ENCODE measurements at regions not wholly inside any gene's neighbourhood (a gene's known extent, or its start where the extent isn't known, plus 50 kb on each side); places are given as distances from the start of the nearest gene placed in this dataset.

GRCh38 chr3:96750094-96750767 lies 64.2 kb upstream of the EPHA6 start:
- Histone ChIP-seq H3K27ac (no peak overlapping the region), H3K27me3 (replicated peaks) (no peaks in the 10 kb centered on the region), H3K36me3 (replicated peaks) (no peaks in the 10 kb centered on the region), H3K4me3 (ENCODE audit: low read depth, low read length) (no peak overlapping the region)
- DNase-seq, result no peak
- no peak for TF ChIP-seq CTCF (IDR thresholded peaks at IDR 0.05; ENCODE audit: low read depth, low read length, missing control alignments)
- in situ Hi-C loops (cut with HindIII; ENCODE audit: low pct_ligation_motif_present, low sequenced_read_pairs), result no loop called here

GRCh38 chr3:96753124-96753523 lies 61.3 kb upstream of the EPHA6 start:
- TF ChIP-seq CTCF (IDR thresholded peaks at IDR 0.05; ENCODE audit: low read depth, low read length, missing control alignments), result no peak
- no peak overlapping the region for H3K4me3 ChIP-seq (ENCODE audit: low read depth, low read length)
- DNase-seq, result no peak
- in situ Hi-C loops (cut with HindIII; ENCODE audit: low pct_ligation_motif_present, low sequenced_read_pairs), result no loop called here
- no peak overlapping the region for H3K27ac ChIP-seq
- H3K36me3 ChIP-seq (replicated peaks), result no peaks in the 10 kb centered on the region
- H3K27me3 ChIP-seq (replicated peaks), result no peaks in the 10 kb centered on the region

- Histone ChIP-seq H3K4me3 (ENCODE audit: low read depth, low read length) (no peak overlapping the region), H3K36me3 (replicated peaks) (no peaks in the 10 kb centered on the region), H3K27me3 (replicated peaks) (no peaks in the 10 kb centered on the region), H3K27ac (no peak overlapping the region)
- in situ Hi-C loops (cut with HindIII; ENCODE audit: low pct_ligation_motif_present, low sequenced_read_pairs), result no loop called here
- no peak for TF ChIP-seq CTCF (IDR thresholded peaks at IDR 0.05; ENCODE audit: low read depth, low read length, missing control alignments)
- DNase-seq, result no peak
These were observed 60.3 kb upstream of the EPHA6 start for GRCh38 chr3:96754128-96754527.

- in situ Hi-C loops (cut with HindIII; ENCODE audit: low pct_ligation_motif_present, low sequenced_read_pairs), result no loop called here
- no peak for TF ChIP-seq CTCF (IDR thresholded peaks at IDR 0.05; ENCODE audit: low read depth, low read length, missing control alignments)
- DNase-seq, result no peak
- no peak overlapping the region for H3K27ac ChIP-seq
- H3K4me3 ChIP-seq (ENCODE audit: low read depth, low read length), result no peak overlapping the region
- no peaks in the 10 kb centered on the region for H3K27me3 ChIP-seq (replicated peaks)
- H3K36me3 ChIP-seq (replicated peaks), result no peaks in the 10 kb centered on the region
These were observed 58.9 kb upstream of the EPHA6 start for GRCh38 chr3:96755519-96755918.

GRCh38 chr3:96756516-96756915 lies 57.9 kb upstream of the EPHA6 start:
- Histone ChIP-seq H3K27me3 (replicated peaks) (no peaks in the 10 kb centered on the region), H3K4me3 (ENCODE audit: low read depth, low read length) (no peak overlapping the region), H3K27ac (no peak overlapping the region), H3K36me3 (replicated peaks) (no peaks in the 10 kb centered on the region)
- in situ Hi-C loops (cut with HindIII; ENCODE audit: low pct_ligation_motif_present, low sequenced_read_pairs), result no loop called here
- TF ChIP-seq CTCF (IDR thresholded peaks at IDR 0.05; ENCODE audit: low read depth, low read length, missing control alignments), result no peak
- no peak for DNase-seq

GRCh38 chr3:96760956-96761355 lies 53.4 kb upstream of the EPHA6 start:
- no peaks in the 10 kb centered on the region for H3K36me3 ChIP-seq (replicated peaks)
- no peak overlapping the region for H3K4me3 ChIP-seq (ENCODE audit: low read depth, low read length)
- no peak overlapping the region for H3K27ac ChIP-seq
- TF ChIP-seq CTCF (IDR thresholded peaks at IDR 0.05; ENCODE audit: low read depth, low read length, missing control alignments), result no peak
- no peak for DNase-seq
- in situ Hi-C loops (cut with HindIII; ENCODE audit: low pct_ligation_motif_present, low sequenced_read_pairs), result no loop called here
- H3K27me3 ChIP-seq (replicated peaks), result no peaks in the 10 kb centered on the region
